Omental fat pad (tissue), 3 donors: ENCODE measurements at regions not wholly inside any gene's neighbourhood (a gene's known extent, or its start where the extent isn't known, plus 50 kb on each side); places are given as distances from the start of the nearest gene placed in this dataset.

ENCODE experiments used
- ATAC-seq: fragments of 150-250 bp; one replicate; pipeline ENCODE4 v1.9.1; 2016; ENCODE audit warnings: mild to moderate bottlenecking, moderate library complexity; ENCODE audit not compliant: low FRiP score
- DNase-seq: peaks from one replicate; pipeline ENCODE4 v3.0.0-alpha.2; 2019; ENCODE audit warnings: low spot score
- CTCF ChIP-seq, 3 donors: fragments of 450-650 bp; IDR thresholded peaks; one replicate each; pipeline ENCODE4 v1.5.1; 2016 to 2017; ENCODE audit warnings: antibody characterized with exemption in 3 of 3, mild to moderate bottlenecking in 3 of 3, moderate library complexity in 2 of 3

GRCh38 chr13:53494406-53494805 lies 465.8 kb downstream of the OLFM4 start:
- no peak for DNase-seq
- no peak for TF ChIP-seq CTCF (IDR thresholded peaks at IDR 0.05)
- ATAC-seq: no peak

- ATAC-seq (no peak), DNase-seq (no peak)
- no peak for TF ChIP-seq CTCF (IDR thresholded peaks at IDR 0.05)
Observed at GRCh38 chr13:53499576-53500133, 471.0 kb downstream of the OLFM4 start.

- ATAC-seq: no peak
- TF ChIP-seq CTCF (IDR thresholded peaks at IDR 0.05): no peak
- DNase-seq: no peak
Observed at GRCh38 chr13:53501387-53501786, 472.8 kb downstream of the OLFM4 start.

GRCh38 chr13:53507741-53508140 lies 479.1 kb downstream of the OLFM4 start:
- TF ChIP-seq CTCF (IDR thresholded peaks at IDR 0.05): no peak
- DNase-seq (no peak), ATAC-seq (no peak)

GRCh38 chr13:53512635-53513034 lies 484.0 kb downstream of the OLFM4 start:
- TF ChIP-seq CTCF (IDR thresholded peaks at IDR 0.05): no peak
- ATAC-seq (no peak), DNase-seq (no peak)

- DNase-seq: no peak
- no peak for TF ChIP-seq CTCF (IDR thresholded peaks at IDR 0.05)
- no peak for ATAC-seq
Observed at GRCh38 chr13:53513226-53513625, 484.6 kb downstream of the OLFM4 start.

GRCh38 chr13:53520132-53520531 lies 491.5 kb downstream of the OLFM4 start:
- TF ChIP-seq CTCF (IDR thresholded peaks at IDR 0.05): no peak
- no peak for DNase-seq
- ATAC-seq: no peak
